Suprapubic skin (tissue), 3 donors: ENCODE measurements at regions not wholly inside any gene's neighbourhood (a gene's known extent, or its start where the extent isn't known, plus 50 kb on each side); places are given as distances from the start of the nearest gene placed in this dataset.

Source experiments
- POLR2AphosphoS5 ChIP-seq, 3 donors: sonication (generic); formaldehyde crosslinking; IDR thresholded peaks; one replicate each; pipeline ENCODE4 v1.6.1; 2017; ENCODE audit warnings: antibody characterized with exemption in 3 of 3
- TF ChIP-seq, protein P1 (sequence below), 2 donors: fragments of 200-600 bp in 1 of 2; fragments of 450-650 bp in 1 of 2; sonication (generic) in 1 of 2; IDR thresholded peaks; one replicate each; pipeline ENCODE4 v1.5.1; 2016 to 2019; ENCODE audit warnings: antibody characterized with exemption in 2 of 2, mild to moderate bottlenecking in 1 of 2, moderate library complexity in 1 of 2

DNA sequence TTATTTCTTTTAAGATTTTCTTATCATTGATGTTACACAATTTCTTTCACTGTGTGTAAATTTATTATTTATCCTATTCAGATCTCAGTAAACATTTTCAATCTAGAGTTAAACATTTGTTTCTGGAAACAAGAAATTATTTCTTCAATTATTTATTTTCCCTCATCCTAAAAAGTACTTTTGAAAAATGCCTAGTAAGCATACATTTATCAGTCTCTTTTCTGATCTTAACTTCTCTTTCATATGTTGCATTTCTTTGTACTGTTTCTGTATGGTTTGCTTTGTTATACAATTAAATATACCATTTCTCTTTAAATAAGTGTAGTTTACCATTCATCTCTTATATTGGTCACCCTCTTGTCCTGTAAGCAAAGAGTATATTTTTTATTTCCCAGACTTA, 263.2 kb downstream of the C12orf50 start:
- TF ChIP-seq, protein P1, sequence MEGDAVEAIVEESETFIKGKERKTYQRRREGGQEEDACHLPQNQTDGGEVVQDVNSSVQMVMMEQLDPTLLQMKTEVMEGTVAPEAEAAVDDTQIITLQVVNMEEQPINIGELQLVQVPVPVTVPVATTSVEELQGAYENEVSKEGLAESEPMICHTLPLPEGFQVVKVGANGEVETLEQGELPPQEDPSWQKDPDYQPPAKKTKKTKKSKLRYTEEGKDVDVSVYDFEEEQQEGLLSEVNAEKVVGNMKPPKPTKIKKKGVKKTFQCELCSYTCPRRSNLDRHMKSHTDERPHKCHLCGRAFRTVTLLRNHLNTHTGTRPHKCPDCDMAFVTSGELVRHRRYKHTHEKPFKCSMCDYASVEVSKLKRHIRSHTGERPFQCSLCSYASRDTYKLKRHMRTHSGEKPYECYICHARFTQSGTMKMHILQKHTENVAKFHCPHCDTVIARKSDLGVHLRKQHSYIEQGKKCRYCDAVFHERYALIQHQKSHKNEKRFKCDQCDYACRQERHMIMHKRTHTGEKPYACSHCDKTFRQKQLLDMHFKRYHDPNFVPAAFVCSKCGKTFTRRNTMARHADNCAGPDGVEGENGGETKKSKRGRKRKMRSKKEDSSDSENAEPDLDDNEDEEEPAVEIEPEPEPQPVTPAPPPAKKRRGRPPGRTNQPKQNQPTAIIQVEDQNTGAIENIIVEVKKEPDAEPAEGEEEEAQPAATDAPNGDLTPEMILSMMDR (IDR thresholded peaks at IDR 0.05), result no peak
- no peak for TF ChIP-seq POLR2AphosphoS5 (IDR thresholded peaks at IDR 0.05)
